HCT116 (cell line): ENCODE measurements at regions not wholly inside any gene's neighbourhood (a gene's known extent, or its start where the extent isn't known, plus 50 kb on each side); places are given as distances from the start of the nearest gene placed in this dataset.

Source experiments
- CEBPB ChIP-seq: IDR thresholded peaks from 2 replicates; pipeline ENCODE4 v1.6.1; 2012; ENCODE audit warnings: low read depth
- ELF1 ChIP-seq: IDR thresholded peaks from 2 replicates; pipeline ENCODE4 v1.6.1; 2012; ENCODE audit warnings: low read depth, borderline replicate concordance
- EZH2 ChIP-seq: fragments of 200-600 bp; sonication (generic); IDR thresholded peaks from 2 replicates; pipeline ENCODE4 v1.6.1; 2017; ENCODE audit warnings: antibody characterized with exemption, mixed run types
- JUND ChIP-seq: IDR thresholded peaks from 2 replicates; pipeline ENCODE4 v1.6.1; 2012
- POLR2A ChIP-seq: IDR thresholded peaks from 2 replicates; pipeline ENCODE4 v1.7.0; 2011; ENCODE audit warnings: borderline replicate concordance; ENCODE audit not compliant: insufficient read depth, insufficient read length; ENCODE audit errors: extremely low read depth
- POLR2AphosphoS5 ChIP-seq: IDR thresholded peaks from 2 replicates; pipeline ENCODE4 v1.6.1; 2011; ENCODE audit warnings: mild to moderate bottlenecking, low read depth, low read length, moderate library complexity
- RAD21 ChIP-seq: IDR thresholded peaks from 2 replicates; pipeline ENCODE4 v1.6.1; 2012; ENCODE audit warnings: low read depth, mild to moderate bottlenecking
- SP1 ChIP-seq: IDR thresholded peaks from 2 replicates; pipeline ENCODE4 v1.6.1; 2012; ENCODE audit warnings: low read depth
- TCF7L2 ChIP-seq: IDR thresholded peaks from 2 replicates; pipeline ENCODE4 v1.7.0; 2011; ENCODE audit warnings: borderline replicate concordance, inconsistent platforms; ENCODE audit not compliant: insufficient read depth, insufficient read length; ENCODE audit errors: extremely low read depth
- ZNF274 ChIP-seq: fragments of 200-500 bp; sonication (Bioruptor generic); IDR thresholded peaks from 2 replicates; pipeline ENCODE4 v1.6.1; 2014; ENCODE audit warnings: mild to moderate bottlenecking, low read depth, low read length, inconsistent platforms
- TF ChIP-seq, protein P1 (sequence below), 3 experiments: fragments of 200-600 bp in 1 of 3; sonication (generic) in 1 of 3; IDR thresholded peaks in 2 of 3; conservative IDR thresholded peaks in 1 of 3; 2 replicates each; pipeline ENCODE4 v1.5.1; 2012 to 2017; ENCODE audit warnings: low read depth in 2 of 3, low read length in 2 of 3, antibody characterized with exemption in 1 of 3, borderline replicate concordance in 1 of 3, control low read depth in 1 of 3, mild to moderate bottlenecking in 1 of 3, mixed read lengths in 1 of 3, mixed run types in 1 of 3, moderate library complexity in 1 of 3; ENCODE audit not compliant: insufficient read depth in 1 of 3
- TF ChIP-seq, protein P2 (sequence below): IDR thresholded peaks from 2 replicates; pipeline ENCODE4 v1.6.1; 2011; ENCODE audit warnings: mild to moderate bottlenecking, low read length, moderate library complexity; ENCODE audit not compliant: insufficient replicate concordance; ENCODE audit errors: extremely low read depth
- TF ChIP-seq, protein P3 (sequence below): IDR thresholded peaks from 2 replicates; pipeline ENCODE4 v1.6.1; 2012; ENCODE audit warnings: low read depth
- TF ChIP-seq, protein P4 (sequence below): IDR thresholded peaks from 2 replicates; pipeline ENCODE4 v1.6.1; 2012

DNA sequence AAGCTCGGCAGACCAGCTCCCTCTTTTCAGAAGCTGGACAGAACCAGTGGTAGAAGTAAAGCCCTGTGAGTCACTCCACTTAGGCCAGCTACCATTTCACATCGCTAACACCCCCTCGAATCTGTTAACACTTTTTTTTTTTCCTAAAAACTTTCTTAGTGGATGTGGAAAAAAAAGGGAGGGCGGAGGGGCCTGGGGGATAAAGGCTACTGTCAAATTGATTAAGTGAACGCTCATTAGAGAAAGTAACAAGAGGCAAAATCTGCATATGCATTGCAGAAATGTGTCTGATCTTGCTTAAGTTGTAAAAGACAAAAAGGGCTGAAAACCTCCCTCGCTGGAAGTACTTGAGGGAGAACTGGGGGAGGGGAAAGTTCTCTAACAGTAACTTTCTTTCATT is 86.6 kb upstream of the OTX2 start:
- TF ChIP-seq RAD21 (no peak), TCF7L2 (no peak), ZNF274 (no peak), POLR2A (no peak), POLR2AphosphoS5 (no peak), SP1 (no peak), JUND (no peak), ELF1 (no peak), CEBPB (no peak), EZH2 (no peak)
- TF ChIP-seq, protein P1, sequence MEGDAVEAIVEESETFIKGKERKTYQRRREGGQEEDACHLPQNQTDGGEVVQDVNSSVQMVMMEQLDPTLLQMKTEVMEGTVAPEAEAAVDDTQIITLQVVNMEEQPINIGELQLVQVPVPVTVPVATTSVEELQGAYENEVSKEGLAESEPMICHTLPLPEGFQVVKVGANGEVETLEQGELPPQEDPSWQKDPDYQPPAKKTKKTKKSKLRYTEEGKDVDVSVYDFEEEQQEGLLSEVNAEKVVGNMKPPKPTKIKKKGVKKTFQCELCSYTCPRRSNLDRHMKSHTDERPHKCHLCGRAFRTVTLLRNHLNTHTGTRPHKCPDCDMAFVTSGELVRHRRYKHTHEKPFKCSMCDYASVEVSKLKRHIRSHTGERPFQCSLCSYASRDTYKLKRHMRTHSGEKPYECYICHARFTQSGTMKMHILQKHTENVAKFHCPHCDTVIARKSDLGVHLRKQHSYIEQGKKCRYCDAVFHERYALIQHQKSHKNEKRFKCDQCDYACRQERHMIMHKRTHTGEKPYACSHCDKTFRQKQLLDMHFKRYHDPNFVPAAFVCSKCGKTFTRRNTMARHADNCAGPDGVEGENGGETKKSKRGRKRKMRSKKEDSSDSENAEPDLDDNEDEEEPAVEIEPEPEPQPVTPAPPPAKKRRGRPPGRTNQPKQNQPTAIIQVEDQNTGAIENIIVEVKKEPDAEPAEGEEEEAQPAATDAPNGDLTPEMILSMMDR (IDR thresholded peaks at IDR 0.05 in 2 of 3, conservative IDR thresholded peaks at IDR 0.05 in 1 of 3; ENCODE audit: borderline replicate concordance in 1 of 3, insufficient read depth in 1 of 3, low read depth in 2 of 3, low read length in 2 of 3): no peak
- TF ChIP-seq, protein P2, sequence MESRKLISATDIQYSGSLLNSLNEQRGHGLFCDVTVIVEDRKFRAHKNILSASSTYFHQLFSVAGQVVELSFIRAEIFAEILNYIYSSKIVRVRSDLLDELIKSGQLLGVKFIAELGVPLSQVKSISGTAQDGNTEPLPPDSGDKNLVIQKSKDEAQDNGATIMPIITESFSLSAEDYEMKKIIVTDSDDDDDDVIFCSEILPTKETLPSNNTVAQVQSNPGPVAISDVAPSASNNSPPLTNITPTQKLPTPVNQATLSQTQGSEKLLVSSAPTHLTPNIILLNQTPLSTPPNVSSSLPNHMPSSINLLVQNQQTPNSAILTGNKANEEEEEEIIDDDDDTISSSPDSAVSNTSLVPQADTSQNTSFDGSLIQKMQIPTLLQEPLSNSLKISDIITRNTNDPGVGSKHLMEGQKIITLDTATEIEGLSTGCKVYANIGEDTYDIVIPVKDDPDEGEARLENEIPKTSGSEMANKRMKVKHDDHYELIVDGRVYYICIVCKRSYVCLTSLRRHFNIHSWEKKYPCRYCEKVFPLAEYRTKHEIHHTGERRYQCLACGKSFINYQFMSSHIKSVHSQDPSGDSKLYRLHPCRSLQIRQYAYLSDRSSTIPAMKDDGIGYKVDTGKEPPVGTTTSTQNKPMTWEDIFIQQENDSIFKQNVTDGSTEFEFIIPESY: no peak
- TF ChIP-seq, protein P3, sequence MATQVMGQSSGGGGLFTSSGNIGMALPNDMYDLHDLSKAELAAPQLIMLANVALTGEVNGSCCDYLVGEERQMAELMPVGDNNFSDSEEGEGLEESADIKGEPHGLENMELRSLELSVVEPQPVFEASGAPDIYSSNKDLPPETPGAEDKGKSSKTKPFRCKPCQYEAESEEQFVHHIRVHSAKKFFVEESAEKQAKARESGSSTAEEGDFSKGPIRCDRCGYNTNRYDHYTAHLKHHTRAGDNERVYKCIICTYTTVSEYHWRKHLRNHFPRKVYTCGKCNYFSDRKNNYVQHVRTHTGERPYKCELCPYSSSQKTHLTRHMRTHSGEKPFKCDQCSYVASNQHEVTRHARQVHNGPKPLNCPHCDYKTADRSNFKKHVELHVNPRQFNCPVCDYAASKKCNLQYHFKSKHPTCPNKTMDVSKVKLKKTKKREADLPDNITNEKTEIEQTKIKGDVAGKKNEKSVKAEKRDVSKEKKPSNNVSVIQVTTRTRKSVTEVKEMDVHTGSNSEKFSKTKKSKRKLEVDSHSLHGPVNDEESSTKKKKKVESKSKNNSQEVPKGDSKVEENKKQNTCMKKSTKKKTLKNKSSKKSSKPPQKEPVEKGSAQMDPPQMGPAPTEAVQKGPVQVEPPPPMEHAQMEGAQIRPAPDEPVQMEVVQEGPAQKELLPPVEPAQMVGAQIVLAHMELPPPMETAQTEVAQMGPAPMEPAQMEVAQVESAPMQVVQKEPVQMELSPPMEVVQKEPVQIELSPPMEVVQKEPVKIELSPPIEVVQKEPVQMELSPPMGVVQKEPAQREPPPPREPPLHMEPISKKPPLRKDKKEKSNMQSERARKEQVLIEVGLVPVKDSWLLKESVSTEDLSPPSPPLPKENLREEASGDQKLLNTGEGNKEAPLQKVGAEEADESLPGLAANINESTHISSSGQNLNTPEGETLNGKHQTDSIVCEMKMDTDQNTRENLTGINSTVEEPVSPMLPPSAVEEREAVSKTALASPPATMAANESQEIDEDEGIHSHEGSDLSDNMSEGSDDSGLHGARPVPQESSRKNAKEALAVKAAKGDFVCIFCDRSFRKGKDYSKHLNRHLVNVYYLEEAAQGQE: no peak
- TF ChIP-seq, protein P4, sequence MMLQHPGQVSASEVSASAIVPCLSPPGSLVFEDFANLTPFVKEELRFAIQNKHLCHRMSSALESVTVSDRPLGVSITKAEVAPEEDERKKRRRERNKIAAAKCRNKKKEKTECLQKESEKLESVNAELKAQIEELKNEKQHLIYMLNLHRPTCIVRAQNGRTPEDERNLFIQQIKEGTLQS: no peak
